ENCODE measurements at regions not wholly inside any gene's neighbourhood (a gene's known extent, or its start where the extent isn't known, plus 50 kb on each side); places are given as distances from the start of the nearest gene placed in this dataset.

DNA sequence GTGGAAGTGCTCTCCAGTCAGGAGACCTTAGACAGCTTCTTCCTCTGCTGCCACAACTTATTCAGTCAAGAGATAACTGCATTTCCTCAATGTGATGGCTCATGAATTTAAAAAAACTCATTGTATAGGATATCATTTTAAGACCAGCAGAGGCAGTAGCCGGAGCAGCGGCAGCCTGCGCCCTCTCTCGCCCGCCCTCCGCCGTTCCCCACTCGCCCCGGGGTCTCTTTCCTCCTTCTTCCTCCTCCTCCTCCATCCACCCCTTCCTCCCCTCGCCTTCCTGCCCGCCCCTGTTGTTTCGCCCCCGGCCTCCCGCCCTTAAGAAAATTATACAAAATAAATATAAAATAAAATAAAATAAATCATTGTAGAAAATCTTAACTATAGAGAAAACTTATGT, 687.6 kb downstream of the FLRT2 start:
- Histone ChIP-seq H3K27ac (no peak overlapping the region), H3K9ac (ENCODE audit: low read depth in 2 of 2, low read length in 2 of 2) (no peak overlapping the region), H3K4me3 (no peak overlapping the region), H3K4me1 (no peaks in the 10 kb centered on the region), H3K27me3 (no peaks in the 10 kb centered on the region), H3K36me3 (no peaks in the 10 kb centered on the region), H3K9me3 (no peaks in the 10 kb centered on the region)
- intact Hi-C loops (cut with DNase I), result no loop called here
- TF ChIP-seq, protein P1, sequence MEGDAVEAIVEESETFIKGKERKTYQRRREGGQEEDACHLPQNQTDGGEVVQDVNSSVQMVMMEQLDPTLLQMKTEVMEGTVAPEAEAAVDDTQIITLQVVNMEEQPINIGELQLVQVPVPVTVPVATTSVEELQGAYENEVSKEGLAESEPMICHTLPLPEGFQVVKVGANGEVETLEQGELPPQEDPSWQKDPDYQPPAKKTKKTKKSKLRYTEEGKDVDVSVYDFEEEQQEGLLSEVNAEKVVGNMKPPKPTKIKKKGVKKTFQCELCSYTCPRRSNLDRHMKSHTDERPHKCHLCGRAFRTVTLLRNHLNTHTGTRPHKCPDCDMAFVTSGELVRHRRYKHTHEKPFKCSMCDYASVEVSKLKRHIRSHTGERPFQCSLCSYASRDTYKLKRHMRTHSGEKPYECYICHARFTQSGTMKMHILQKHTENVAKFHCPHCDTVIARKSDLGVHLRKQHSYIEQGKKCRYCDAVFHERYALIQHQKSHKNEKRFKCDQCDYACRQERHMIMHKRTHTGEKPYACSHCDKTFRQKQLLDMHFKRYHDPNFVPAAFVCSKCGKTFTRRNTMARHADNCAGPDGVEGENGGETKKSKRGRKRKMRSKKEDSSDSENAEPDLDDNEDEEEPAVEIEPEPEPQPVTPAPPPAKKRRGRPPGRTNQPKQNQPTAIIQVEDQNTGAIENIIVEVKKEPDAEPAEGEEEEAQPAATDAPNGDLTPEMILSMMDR (IDR thresholded peaks at IDR 0.05), result no peak
- no peak for DNase-seq

DNA sequence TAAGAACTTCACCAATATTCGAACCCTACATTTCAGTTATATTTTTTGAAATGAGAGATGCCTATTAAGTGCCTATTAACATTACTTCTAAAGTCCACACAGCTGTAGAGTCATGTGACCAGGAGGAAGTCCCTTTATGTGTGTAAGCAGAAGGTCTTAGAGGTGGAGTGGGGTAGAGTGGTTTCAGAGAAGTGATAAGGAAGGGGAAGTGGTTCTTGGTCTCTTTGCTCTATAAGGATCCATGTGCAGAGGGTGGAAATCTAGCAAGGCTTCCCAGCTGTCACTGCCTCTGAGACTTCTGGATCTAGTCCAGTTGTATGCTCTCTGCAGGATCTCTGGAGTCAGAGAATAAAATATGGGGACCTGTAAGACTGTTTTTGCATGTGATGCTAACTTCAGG, 673.9 kb downstream of the FLRT2 start:
- H3K36me3 ChIP-seq, result no peaks in the 10 kb centered on the region
- DNase-seq, result no peak
- intact Hi-C loops (cut with DNase I), result no loop called here

DNA sequence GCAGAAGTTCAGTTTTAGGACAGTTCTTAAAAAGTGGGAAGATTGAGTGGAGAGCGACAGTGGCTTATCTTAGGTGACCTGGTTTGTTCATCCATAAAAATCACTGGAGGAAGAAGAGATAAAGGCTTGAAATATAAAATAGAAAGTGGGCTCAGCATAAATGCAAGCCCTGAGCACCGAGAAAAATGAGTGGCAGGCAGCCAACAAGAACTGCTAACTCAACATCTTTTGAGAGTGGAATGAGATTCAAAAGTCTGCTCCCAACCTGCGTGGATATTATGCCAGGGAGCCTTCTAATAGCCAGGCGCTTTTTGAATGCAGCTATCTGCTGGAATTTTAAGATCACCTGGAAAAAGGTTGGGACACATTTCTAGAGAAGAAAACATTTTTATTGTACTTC, 666.5 kb downstream of the FLRT2 start:
- Histone ChIP-seq H3K4me1 (no peaks in the 10 kb centered on the region), H3K36me3 (no peaks in the 10 kb centered on the region), H3K9me3 (no peaks in the 10 kb centered on the region), H3K27ac (no peak overlapping the region), H3K4me3 (no peak overlapping the region), H3K27me3 (no peaks in the 10 kb centered on the region), H3K9ac (ENCODE audit: low read depth in 2 of 2, low read length in 2 of 2) (no peak overlapping the region)
- TF ChIP-seq, protein P1 (IDR thresholded peaks at IDR 0.05), result no peak
- intact Hi-C loops (cut with DNase I), result no loop called here
- no peak for DNase-seq

More for the DNA sequence above, 673.9 kb downstream of the FLRT2 start:
- Histone ChIP-seq H3K9me3 (no peaks in the 10 kb centered on the region), H3K9ac (ENCODE audit: low read depth in 2 of 2, low read length in 2 of 2) (no peak overlapping the region), H3K27ac (no peak overlapping the region), H3K4me3 (no peak overlapping the region), H3K27me3 (no peaks in the 10 kb centered on the region), H3K4me1 (no peaks in the 10 kb centered on the region)
- TF ChIP-seq, protein P1 (IDR thresholded peaks at IDR 0.05), result no peak

DNA sequence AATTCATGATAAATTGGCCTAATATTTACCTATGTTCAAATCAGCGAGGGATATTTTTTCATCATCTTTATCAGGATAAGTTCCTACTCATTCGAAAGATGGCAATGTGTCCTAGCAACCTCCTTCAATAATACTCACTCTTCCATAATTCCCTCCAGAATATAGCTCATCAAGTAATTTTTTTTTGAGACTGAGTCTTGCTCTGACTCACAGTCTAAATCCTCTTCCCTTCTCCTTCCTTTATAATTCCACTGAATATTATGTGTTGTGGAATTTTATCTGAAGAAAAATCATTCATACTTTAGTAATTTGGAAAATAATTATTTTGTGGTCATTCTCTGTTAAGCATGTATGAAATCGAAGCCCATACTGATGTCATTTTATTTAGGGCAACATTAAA, 663.8 kb downstream of the FLRT2 start:
- H3K9ac ChIP-seq (ENCODE audit: low read depth in 2 of 2, low read length in 2 of 2), result no peak overlapping the region
- DNase-seq, result no peak
- no peaks in the 10 kb centered on the region for H3K27me3 ChIP-seq
- no peak overlapping the region for H3K27ac ChIP-seq
- H3K9me3 ChIP-seq, result no peaks in the 10 kb centered on the region
- no peaks in the 10 kb centered on the region for H3K36me3 ChIP-seq
- TF ChIP-seq, protein P1 (IDR thresholded peaks at IDR 0.05), result no peak
- intact Hi-C loops (cut with DNase I), result no loop called here
- no peak overlapping the region for H3K4me3 ChIP-seq
- no peaks in the 10 kb centered on the region for H3K4me1 ChIP-seq

DNA sequence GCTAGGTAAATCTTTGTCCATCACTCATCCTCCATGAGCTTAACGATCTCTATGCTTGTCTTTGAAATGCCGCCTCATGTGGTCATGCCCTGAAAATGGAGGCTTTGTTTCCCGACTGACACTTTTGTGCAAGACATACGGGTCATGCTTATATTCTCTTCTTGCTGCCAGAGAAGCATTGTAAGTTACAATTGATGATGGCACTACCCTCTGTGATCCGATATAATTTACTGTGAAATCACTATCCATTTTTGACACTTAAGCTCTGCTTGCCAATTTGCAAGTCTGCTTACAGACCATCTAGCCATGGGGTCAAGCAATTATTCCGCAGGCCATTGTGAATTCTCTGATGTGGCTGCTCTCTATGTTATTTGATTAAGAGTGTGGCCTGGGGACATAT, 650.0 kb downstream of the FLRT2 start:
- TF ChIP-seq, protein P1 (IDR thresholded peaks at IDR 0.05), result no peak
- Histone ChIP-seq H3K27ac (no peak overlapping the region), H3K9ac (ENCODE audit: low read depth in 2 of 2, low read length in 2 of 2) (no peak overlapping the region), H3K27me3 (no peaks in the 10 kb centered on the region), H3K36me3 (no peaks in the 10 kb centered on the region), H3K4me1 (no peaks in the 10 kb centered on the region), H3K4me3 (no peak overlapping the region), H3K9me3 (no peaks in the 10 kb centered on the region)
- no peak for DNase-seq
- intact Hi-C loops (cut with DNase I), result no loop called here

DNA sequence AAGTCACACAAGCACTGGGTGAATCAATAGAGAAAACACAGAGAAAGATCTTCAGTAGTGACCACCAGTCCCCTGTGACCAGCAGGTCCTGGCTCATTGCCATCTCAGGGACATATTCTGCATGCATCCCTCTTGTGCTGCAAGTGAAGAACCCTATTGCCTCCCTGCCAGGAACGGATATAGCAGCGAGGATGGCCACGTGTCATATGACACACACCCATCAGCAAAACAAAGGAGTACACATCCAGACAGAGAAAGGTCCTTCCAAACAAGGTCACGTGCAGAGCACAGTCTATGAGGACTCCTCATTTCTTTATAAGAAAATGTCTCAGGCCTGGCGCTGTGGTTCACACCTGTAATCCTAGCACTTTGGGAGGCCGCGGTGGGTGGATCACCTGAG, 638.4 kb downstream of the FLRT2 start:
- no peak overlapping the region for H3K27ac ChIP-seq
- TF ChIP-seq, protein P1 (IDR thresholded peaks at IDR 0.05), result no peak
- no peak overlapping the region for H3K4me3 ChIP-seq
- no peak for DNase-seq
- H3K9me3 ChIP-seq, result no peaks in the 10 kb centered on the region
- H3K27me3 ChIP-seq, result no peaks in the 10 kb centered on the region
- no peak overlapping the region for H3K9ac ChIP-seq (ENCODE audit: low read depth in 2 of 2, low read length in 2 of 2)
- no peaks in the 10 kb centered on the region for H3K4me1 ChIP-seq
- no peaks in the 10 kb centered on the region for H3K36me3 ChIP-seq
- intact Hi-C loops (cut with DNase I), result no loop called here

Measured in colonic mucosa (tissue), 4 donors.